Stimulated activated CD4-positive, alpha-beta T cell treated with anti-CD3 and anti-CD28 coated beads, Interleukin-12 subunit alpha, Interleukin-12 subunit beta, amount 100 ng/mL, for 24 hours (primary cell): ENCODE measurements at regions not wholly inside any gene's neighbourhood (a gene's known extent, or its start where the extent isn't known, plus 50 kb on each side); places are given as distances from the start of the nearest gene placed in this dataset.

Experiments used
- DNase-seq, 2 experiments: peaks; one replicate each; pipeline ENCODE4 v3.0.0-alpha.2; 2020; ENCODE audit warnings: low read depth in 2 of 2

DNA sequence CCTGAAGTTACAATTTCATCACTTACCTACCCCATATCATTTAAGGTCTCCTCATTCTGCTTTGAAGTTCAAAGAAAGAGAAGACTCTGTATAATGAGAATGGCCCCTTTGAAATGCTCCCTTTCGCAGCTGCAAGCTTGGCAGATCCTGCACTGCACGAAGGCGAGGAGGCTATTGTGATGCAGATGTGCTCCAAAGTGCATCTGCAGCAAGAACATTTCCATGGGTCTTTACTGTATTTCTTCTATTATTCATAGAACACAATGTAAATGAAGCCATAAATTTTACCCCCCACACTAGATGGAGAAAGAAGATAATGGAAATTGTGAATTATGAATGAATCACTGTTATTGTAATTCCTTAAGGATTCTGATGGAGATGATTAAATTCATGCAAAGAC lies 178.7 kb downstream of the CHD9NB start:
- no peak for DNase-seq

DNA sequence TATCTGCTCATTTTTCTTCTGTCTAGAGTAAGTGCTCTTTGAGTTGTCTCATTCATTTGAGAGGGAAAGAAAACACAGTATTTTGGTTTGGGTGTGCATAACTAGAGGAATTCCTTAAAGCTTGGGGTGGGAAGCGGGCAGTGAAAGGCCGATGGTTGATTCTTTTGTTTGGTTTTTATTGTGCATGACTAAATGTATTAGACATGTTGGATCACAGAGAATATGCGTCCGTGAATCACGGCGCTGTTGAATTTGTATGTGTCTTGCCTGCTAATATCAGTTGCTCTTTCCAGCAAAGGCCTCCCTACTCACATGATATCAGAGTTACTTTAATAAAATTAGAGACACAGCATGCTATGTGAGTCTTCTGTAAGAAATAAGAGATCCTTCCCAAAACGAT lies 180.0 kb downstream of the CHD9NB start:
- DNase-seq, result no peak

DNA sequence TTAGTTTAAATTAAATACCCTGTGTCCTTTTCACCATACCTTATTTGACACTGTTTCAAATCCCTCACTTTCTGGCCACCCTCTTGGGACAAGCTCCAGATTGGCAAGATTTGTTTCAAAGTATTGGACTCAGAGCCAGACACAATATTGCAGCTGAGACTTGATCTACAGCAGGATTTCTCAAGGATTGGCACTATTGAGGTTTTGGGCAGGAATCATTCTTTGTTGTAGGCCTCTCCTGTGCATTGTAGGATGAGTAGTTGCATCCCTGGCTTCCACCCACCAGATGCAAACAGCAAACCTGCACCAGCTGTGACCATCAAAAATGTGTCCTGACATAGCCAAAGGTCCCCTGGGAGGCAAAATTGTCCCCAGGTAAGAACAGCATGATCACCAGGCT lies 181.2 kb downstream of the CHD9NB start:
- no peak for DNase-seq

DNA sequence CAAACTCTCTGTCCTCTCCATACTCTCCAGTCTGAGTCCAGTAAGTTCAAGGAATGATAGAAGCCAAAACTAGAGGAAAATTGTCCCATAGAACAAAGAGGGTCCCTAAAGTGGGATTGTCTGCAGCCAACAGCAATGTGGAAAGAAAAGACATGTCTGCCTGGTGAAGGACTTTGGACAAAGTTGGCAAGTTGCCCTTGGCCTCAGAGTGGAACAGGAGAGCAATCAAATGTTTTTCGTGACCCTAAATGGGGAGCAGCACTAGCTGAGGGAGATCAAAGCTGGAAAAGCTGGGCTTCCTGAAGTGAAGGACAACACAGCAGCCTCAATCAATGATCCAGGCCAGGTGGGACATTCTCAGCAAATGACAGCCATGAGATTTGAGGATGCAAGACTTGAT lies 183.5 kb downstream of the CHD9NB start:
- DNase-seq, result no peak

DNA sequence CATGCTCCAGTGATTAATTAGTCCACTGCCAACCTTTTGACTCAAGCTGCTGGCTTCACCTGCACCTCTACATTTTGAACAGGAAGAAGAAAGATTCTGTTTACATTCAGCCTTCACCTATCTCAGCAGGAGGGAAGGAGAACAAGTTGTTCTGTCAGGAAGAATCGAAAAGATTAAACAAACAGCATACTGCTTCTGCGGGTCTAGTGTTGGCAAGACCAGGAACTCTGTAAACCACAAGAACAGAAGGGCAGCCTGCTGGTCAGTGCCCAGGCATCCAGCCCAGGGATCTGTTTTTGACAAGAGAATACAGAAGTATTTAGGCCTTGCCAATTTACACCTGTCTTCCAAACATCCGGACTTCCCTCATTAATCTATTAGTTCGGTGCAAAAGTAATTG lies 189.7 kb downstream of the CHD9NB start:
- no peak for DNase-seq

DNA sequence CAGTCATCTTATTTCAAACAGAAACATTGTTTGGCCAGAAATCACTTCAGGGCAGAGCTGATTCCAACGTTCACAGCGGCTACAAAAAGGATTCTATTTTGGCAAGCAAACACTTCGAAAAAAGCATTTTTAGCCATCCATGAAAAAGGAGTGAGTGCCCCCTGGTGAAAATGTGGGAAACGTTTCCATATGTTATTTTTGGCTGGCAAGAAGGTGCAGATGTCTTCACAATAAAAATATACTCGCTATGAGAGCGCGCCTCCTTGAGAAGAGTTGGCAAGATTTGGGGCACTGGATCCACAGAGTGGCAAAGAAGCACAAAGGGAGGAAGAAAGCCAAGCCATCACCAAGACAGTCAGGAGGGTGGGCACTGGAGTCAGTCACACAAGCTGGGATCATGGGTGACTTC lies 191.1 kb downstream of the CHD9NB start:
- no peak for DNase-seq

DNA sequence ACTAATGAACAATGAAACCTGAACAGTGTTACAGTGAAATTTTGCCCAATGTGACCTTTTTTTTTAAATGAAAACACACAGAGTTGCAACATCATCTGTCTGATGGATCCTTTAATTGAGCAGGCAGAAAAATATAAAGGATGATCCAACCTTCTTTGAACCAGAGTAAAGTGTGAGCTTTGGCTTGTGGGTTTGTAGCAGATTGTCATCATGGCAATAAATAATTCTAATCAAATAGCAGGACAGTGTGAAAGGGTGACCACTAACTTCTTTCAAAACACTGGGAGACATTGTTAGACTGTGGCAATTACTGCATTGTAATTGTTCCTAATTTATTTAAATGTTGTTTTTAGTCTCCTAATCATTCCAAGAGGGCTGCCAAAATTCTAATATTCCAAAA lies 197.2 kb downstream of the CHD9NB start:
- no peak for DNase-seq

DNA sequence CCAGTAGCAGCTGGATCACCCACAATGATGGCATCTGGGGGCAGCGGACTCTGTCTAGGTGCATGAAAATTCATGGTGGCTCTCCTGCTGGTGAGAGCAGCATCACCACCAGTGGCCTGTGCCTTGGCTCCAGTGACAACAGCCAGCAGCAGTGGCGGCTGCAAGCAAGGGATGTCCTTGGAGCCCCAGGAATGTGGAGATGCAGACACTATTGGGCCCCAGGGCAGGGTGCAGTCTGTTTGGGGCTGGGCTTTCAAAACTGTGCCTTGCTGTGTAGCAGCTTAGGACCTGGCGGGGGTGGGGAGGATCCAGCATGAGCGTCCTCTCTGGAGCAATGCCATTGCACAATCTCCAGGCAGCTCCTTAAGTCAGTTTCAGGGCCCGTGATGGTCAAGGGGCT lies 199.7 kb downstream of the CHD9NB start:
- DNase-seq, result no peak

DNA sequence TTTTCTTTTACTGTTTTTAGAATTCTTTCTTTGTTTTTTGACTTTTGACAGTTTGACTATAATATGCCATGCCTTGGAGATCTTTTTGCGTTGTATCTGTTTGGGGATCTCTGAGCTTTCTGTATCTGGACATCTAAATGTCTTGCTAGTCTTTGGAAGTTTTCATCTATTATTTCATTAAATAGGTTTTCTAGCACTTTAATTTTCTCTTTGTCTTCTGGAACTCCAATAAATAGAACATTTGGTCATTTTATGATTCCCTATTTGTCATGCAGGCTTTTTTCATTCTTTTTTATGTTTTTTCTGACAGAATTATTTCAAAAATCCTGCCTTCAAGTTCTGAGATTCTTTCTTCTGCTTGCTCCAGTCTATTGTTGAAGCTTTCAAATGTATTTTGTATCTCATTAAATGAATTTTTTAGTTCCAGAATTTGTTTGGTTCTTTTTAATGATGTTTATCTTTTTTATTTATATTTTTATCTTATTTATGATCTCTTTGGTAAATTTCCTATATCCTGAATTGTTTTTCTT lies 201.4 kb downstream of the CHD9NB start:
- no peak for DNase-seq

DNA sequence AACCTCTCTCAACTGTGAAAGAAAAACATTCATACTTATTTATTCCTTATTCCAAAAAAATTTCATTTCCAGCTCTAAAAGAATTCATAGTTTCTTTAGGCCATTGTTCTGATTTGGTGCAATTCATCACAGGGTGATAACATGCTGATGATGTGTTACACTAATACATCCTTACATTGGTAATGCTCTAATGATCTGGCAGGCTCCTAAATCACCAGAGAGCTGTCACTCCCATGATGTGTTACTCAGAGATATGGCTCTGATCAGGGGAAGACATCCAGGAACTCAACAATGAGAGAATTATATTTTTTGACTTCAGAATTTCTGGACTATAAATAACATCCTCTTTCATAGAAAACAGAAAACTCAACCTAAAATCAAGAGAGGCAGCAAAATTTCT lies 209.3 kb downstream of the CHD9NB start:
- DNase-seq, result no peak

DNA sequence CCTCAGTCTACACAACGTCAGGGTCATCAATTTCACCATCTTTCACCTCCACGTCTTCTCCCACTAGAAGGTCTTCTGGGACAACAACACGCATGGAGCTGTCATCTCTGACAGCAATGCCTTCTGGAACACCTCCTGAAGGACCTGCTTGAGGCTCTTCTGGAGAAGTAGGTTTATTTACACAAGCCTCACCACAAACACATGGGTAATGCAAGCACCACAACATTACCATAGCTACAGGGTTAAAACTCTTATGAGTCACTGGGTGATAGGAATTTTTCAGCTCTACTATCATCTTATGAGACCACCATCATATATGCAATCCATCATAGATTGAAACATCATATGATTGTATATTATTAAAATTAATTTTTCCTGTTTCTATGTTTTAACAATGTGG lies 215.4 kb downstream of the CHD9NB start:
- no peak for DNase-seq

DNA sequence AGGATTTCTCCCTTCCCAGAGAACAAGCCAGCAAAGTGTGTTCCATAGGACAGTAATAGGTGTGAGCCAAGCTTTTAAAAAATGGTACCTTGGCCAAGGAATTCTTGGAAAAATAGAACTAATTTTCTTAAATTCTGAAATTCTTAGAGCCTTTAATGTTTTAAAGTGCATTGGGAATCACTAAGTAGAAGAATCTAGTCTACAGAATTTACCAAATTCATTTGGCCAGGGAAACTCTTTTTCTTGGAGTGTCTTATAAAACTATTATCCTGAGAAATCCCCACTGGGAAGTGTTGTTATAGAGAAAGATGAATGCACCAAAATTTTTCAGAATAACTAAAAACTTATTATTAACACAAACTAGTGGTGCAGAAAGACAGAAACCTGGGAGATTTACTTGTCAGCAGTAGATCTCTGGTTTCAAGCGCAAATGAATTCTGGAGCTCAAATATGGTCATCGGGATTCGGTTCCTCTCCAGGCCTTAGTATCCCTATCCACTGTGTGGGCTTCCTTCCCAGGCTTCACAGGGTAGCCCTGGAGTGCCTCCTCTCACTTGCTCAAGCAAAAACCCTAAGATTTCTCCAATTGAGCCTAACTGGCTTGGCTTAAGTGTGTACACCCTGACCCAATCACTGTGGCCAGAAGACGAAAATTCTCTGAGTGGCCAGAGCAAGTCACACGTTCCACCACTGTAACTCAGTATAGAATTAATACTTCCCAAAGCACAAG lies 217.8 kb downstream of the CHD9NB start:
- no peak for DNase-seq

DNA sequence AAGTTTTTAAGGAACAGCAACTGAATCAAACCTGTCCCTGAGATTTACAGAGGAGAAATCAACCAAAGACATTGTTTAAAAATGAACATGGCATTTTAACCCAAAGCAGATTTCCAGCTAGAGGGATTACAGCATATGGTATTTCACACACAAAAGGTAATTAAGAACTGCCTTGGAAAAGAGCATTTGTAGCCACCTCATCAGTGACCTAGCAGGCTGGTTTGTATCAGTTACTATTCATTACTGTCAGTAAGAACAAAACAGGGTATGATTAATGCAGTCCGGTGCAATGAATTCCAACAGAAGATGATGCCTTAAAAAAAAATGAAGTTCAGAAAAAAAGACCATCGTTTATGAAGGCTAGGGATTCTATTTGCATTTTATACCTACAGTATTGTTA lies 219.9 kb downstream of the CHD9NB start:
- DNase-seq, result no peak

DNA sequence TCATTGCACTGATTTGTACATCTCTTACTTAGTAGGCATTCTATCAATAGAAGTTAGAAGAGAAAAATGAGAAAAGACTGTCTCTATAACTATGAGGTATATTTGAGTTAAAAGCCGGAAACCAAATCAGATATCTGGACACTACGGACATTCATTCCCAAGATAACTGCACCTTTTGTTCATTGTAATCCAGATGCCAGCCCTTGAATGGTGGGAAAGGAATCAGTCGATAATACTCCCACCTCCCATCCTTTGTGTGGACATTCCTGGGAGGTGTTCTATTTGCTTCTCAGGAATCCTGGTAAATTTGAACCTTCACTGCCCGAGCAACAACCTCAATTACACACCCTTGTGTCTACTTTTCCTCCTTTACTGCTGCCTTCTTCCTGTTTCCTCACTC lies 225.2 kb downstream of the CHD9NB start:
- DNase-seq, result no peak

DNA sequence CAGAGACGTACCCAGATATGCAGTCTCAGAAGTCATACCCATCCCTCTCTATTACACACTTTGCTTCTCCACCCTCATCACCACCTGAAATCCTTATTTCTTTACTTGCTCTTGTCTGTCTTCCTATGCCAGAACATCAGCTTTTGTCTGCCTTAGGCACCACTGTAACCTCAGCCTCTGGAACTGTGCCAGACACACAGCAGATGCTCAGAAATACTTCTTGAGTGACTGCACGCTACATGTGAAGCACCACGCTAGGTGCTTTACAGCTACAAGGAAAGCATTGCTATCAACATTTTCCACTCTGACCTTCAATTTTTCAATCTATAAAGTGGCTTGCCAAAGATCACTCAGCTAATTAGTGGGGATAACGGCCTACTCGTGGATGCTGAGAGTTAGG lies 226.8 kb downstream of the CHD9NB start:
- DNase-seq, result no peak

DNA sequence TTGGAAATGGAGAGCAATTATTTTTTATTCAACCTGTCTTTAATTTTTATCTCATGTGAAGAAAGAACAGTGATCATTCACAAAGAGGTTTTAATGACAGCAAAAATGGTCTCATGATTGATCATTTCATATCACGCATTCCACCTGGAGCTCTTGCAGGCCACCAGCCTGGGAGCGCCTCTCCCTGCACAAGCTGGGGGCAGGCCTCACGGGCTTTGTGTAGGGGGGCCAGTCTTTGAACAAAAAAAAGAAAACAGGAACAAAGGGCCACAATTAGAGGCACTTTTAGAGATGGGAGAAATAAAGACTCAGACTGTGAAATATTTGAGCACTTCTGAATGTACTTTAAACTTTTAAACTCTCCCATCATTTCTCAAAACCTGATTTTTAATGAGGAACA lies 232.9 kb downstream of the CHD9NB start:
- DNase-seq, result no peak

DNA sequence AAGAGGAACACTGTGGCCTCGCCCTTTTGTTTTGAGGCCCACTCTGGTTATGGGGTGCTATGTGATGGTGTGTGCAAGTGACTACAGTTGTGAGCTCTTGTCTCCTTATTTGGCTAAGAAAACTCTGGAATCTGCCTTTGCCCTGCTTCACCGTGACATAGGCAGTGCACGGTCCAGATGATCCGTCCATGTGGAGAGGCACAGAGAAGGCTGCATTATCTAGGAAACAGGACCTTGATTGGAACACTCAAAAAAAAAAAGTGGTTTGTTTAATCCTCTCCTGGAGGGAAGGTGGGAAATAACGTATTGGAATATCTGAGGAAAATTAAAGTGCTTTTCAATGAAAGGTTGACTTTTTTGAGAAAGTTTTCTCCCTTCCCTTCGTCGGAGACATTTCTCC lies 233.3 kb downstream of the CHD9NB start:
- no peak for DNase-seq

DNA sequence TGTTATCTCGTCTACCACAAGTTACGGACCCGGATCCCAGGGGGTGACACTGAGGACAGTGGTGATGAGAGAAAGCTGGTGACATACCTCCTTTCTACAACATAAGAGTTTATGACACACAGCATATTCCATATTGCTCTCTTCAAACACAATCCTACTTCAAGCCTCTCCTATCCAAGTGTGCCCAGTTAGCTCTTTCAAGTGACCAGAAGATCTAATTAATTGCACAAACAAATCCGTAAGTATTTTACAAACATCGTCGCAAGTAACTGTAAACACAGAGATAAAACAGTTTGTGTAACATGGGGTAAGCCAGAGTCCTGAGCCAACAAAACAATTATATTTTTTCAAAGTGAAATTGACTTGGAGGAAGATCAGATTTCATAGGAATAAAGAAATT lies 235.0 kb downstream of the CHD9NB start:
- DNase-seq, result no peak

DNA sequence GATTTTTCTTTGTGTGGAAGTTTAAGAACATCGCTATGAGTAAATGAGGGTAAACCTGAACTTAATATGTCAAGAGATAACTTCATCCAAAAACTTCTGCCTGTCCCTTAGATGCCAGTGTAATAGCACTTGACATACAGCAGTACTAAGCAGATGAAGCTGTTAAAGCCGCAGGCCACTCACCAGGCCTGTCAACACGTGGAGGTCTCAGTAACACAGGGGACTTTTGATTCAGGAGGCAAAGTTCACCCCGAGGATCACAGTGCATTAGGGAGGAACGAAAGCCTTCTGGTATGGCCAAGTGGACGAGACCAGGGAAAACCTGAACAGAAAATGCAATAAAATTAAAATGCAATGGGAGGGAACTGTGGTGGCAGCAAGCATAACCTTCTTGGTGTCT lies 235.7 kb downstream of the CHD9NB start:
- no peak for DNase-seq

DNA sequence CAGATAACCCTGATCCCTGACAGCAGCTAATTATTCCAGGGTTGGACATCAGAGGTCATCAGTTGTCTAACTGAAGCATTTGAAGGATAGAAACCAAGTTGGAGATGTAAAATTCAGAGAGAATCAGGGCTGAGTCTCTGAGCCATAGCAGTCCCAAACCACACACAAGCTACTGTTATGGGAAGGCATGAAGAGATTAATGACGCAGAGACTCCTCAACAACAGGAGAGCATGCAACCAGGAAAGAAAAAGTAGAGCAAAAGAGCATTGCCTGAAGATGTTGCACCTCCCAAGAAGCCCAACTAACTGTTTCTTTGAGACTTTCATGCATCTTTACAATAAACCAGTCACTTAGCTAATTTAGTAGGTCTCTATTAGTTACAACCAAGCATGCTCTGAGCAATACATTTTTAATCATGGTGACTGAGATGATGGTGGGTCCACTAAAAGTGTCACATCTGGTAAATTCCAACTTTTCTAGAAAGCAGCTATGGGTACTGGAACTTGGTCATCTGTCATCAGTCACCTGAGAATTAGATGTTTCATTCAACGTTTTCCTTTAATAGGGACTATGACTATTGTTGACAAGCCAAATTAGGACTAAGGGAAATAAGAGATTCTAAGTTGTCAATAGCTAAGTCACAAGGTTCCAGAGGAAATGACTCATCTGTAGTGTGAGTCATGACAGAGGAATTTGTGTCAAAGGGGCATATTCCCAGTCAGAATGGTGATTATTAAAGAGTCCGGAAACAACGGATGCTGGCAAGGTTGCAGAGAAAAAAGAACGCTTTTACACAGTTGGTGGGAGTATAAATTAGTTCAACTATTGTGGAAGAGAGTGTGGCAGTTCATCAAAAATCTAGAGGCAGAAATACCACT lies 239.8 kb downstream of the CHD9NB start:
- no peak for DNase-seq

DNA sequence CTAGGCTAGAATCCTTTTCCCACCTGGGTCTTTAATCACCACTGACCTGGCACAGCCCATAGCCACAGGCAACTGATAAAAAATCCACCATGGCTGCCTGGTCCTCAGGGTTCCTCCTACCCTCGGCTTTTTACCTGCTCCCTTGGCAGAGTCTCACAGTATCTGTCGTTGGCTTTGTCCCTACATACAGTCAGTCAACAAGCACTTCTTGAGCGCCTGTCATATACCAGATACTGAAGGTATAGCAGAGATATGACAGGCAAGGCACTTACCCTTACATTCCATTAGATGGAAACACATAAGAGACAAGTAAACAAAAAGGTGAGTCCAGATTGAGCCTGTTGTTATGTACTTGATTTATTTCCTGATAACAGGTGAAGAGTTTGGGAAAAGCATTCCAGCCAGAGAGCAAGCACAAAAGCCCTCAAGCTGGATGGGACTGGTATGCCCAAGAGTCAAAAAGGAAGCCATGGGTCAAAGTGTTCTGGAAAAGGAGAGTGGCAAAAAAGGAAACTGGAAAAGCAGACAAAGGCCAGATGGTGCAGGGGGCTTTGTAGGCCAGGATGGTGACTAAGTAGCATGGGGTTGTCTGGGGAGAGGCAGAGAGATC lies 247.0 kb downstream of the CHD9NB start:
- no peak for DNase-seq

DNA sequence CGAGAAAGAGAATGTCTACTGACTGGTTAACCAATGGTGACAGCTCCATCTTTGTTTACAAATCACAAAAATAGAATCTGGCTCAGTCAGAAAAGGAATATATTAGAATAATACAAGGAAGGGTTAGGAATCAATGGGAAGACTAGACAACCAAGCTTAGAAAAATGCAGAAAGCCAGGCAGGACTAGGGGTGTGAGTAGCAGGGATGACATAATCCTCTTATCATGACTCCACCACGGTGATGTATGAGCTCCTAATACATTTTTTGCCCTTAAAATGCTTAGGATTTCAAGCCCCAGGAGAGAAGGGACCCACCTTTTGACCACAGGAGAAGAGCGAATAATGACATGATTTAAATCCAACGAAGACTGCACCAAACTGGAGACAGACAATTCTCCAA lies 252.3 kb downstream of the CHD9NB start:
- no peak for DNase-seq

DNA sequence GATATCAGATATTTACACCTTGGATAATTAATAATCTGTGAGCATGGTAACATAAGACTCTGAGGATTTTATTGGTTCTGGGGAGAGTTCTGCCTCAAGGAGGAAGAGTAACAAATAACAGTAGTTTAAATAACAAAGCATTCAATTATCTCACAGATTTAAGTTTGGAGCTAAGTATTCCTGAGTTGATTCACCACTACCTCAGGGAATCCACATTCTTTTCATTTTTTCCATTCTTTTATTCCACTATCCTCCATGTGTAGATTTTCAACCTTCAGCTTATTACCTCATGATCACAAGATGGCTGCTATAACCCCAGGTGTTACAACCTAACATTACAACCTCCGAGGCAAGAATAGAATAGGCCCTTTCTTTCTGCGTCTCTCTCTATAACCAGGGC lies 252.2 kb upstream of the TOX3 start:
- no peak for DNase-seq
